ENCODE measurements at regions not wholly inside any gene's neighbourhood (a gene's known extent, or its start where the extent isn't known, plus 50 kb on each side); places are given as distances from the start of the nearest gene placed in this dataset.
"Not testable (repeated sequence)": the region's sequence is repeated elsewhere in the genome, so short reads cannot be mapped to it uniquely, and the experiment has no call there.

- ATAC-seq (ENCODE audit: insufficient read depth, low read depth) (no peak), DNase-seq (no peak)
- H2AFZ ChIP-seq (ENCODE audit: low read depth, low read length): no peak overlapping the region
- no peaks in the 10 kb centered on the region for H3K36me3 ChIP-seq (ENCODE audit: insufficient read depth, low read length)
- H3K79me2 ChIP-seq (ENCODE audit: insufficient read depth, low read length): no peaks in the 10 kb centered on the region
- TF ChIP-seq, protein P1, sequence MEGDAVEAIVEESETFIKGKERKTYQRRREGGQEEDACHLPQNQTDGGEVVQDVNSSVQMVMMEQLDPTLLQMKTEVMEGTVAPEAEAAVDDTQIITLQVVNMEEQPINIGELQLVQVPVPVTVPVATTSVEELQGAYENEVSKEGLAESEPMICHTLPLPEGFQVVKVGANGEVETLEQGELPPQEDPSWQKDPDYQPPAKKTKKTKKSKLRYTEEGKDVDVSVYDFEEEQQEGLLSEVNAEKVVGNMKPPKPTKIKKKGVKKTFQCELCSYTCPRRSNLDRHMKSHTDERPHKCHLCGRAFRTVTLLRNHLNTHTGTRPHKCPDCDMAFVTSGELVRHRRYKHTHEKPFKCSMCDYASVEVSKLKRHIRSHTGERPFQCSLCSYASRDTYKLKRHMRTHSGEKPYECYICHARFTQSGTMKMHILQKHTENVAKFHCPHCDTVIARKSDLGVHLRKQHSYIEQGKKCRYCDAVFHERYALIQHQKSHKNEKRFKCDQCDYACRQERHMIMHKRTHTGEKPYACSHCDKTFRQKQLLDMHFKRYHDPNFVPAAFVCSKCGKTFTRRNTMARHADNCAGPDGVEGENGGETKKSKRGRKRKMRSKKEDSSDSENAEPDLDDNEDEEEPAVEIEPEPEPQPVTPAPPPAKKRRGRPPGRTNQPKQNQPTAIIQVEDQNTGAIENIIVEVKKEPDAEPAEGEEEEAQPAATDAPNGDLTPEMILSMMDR (IDR thresholded peaks at IDR 0.05; ENCODE audit: borderline replicate concordance, extremely low read depth, low read length, poor library complexity, severe bottlenecking): no peak
- no peak for TF ChIP-seq EZH2 (IDR thresholded peaks at IDR 0.05; ENCODE audit: borderline replicate concordance, low read depth, low read length, severe bottlenecking)
- H4K20me1 ChIP-seq (ENCODE audit: insufficient read depth, low read length): no peaks in the 10 kb centered on the region
- no peak overlapping the region for H3K4me2 ChIP-seq (ENCODE audit: insufficient read depth, low read length)
- H3K27ac ChIP-seq (ENCODE audit: low read length): no peak overlapping the region
- no peak overlapping the region for H3K4me3 ChIP-seq (ENCODE audit: low read depth in 1 of 2, low read length in 2 of 2)
- no peaks in the 10 kb centered on the region for H3K4me1 ChIP-seq (ENCODE audit: insufficient read depth, low read length)
- H3K9me3 ChIP-seq (ENCODE audit: insufficient read depth, low read length, severe bottlenecking): no peaks in the 10 kb centered on the region
- no peak overlapping the region for H3K9ac ChIP-seq (ENCODE audit: low read depth, low read length)
- H3K27me3 ChIP-seq (ENCODE audit: insufficient read depth, low read length, poor library complexity): no peaks in the 10 kb centered on the region
These were observed 653.3 kb upstream of the RGS18 start for GRCh38 chr1:191504999-191505398.

DNA sequence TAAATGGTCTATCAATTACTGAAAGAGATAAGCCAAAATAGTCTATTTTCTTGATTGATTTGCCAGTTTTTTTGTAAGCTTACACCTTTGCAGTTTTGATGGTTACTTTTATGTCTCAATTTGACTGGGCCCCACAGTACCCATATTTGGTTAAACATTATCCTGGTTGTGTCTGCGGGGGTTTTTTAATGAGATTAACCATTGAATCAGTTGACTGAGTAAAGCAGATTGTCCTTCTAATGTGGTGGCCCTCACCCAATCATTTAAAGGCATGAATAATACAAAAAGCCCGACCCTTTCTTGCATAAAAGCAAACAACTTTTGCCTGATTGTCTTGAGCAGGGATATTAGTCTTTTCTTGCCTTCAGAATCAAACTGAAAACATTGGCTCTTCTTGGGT lies 650.0 kb upstream of the RGS18 start:
- Histone ChIP-seq H3K27me3 (ENCODE audit: insufficient read depth, low read length, poor library complexity) (no peaks in the 10 kb centered on the region), H4K20me1 (ENCODE audit: insufficient read depth, low read length) (no peaks in the 10 kb centered on the region), H3K9me3 (ENCODE audit: insufficient read depth, low read length, severe bottlenecking) (no peaks in the 10 kb centered on the region), H3K4me1 (ENCODE audit: insufficient read depth, low read length) (no peaks in the 10 kb centered on the region), H3K36me3 (ENCODE audit: insufficient read depth, low read length) (no peaks in the 10 kb centered on the region), H3K9ac (ENCODE audit: low read depth, low read length) (no peak overlapping the region), H2AFZ (ENCODE audit: low read depth, low read length) (no peak overlapping the region), H3K27ac (ENCODE audit: low read length) (no peak overlapping the region), H3K79me2 (ENCODE audit: insufficient read depth, low read length) (no peaks in the 10 kb centered on the region), H3K4me3 (ENCODE audit: low read depth in 1 of 2, low read length in 2 of 2) (no peak overlapping the region), H3K4me2 (ENCODE audit: insufficient read depth, low read length) (no peak overlapping the region)
- TF ChIP-seq, protein P1 (IDR thresholded peaks at IDR 0.05; ENCODE audit: borderline replicate concordance, extremely low read depth, low read length, poor library complexity, severe bottlenecking): no peak
- TF ChIP-seq EZH2 (IDR thresholded peaks at IDR 0.05; ENCODE audit: borderline replicate concordance, low read depth, low read length, severe bottlenecking): no peak
- DNase-seq: no peak
- ATAC-seq (ENCODE audit: insufficient read depth, low read depth): no peak

- not testable (repeated sequence) for H3K4me3 ChIP-seq (ENCODE audit: low read depth in 1 of 2, low read length in 2 of 2); H4K20me1 ChIP-seq (ENCODE audit: insufficient read depth, low read length); H2AFZ ChIP-seq (ENCODE audit: low read depth, low read length); H3K4me1 ChIP-seq (ENCODE audit: insufficient read depth, low read length); H3K9me3 ChIP-seq (ENCODE audit: insufficient read depth, low read length, severe bottlenecking); H3K27ac ChIP-seq (ENCODE audit: low read length); ATAC-seq (ENCODE audit: insufficient read depth, low read depth); H3K36me3 ChIP-seq (ENCODE audit: insufficient read depth, low read length); H3K4me2 ChIP-seq (ENCODE audit: insufficient read depth, low read length); H3K27me3 ChIP-seq (ENCODE audit: insufficient read depth, low read length, poor library complexity); H3K79me2 ChIP-seq (ENCODE audit: insufficient read depth, low read length); DNase-seq; H3K9ac ChIP-seq (ENCODE audit: low read depth, low read length)
These were observed 646.8 kb upstream of the RGS18 start for GRCh38 chr1:191511480-191511879.

GRCh38 chr1:191517826-191518225 lies 640.4 kb upstream of the RGS18 start:
- no peak overlapping the region for H3K27ac ChIP-seq (ENCODE audit: low read length)
- H3K4me1 ChIP-seq (ENCODE audit: insufficient read depth, low read length): no peaks in the 10 kb centered on the region
- ATAC-seq (ENCODE audit: insufficient read depth, low read depth) (no peak), DNase-seq (no peak)
- TF ChIP-seq, protein P1 (IDR thresholded peaks at IDR 0.05; ENCODE audit: borderline replicate concordance, extremely low read depth, low read length, poor library complexity, severe bottlenecking): no peak
- no peak for TF ChIP-seq EZH2 (IDR thresholded peaks at IDR 0.05; ENCODE audit: borderline replicate concordance, low read depth, low read length, severe bottlenecking)
- H4K20me1 ChIP-seq (ENCODE audit: insufficient read depth, low read length): no peaks in the 10 kb centered on the region
- no peak overlapping the region for H3K4me2 ChIP-seq (ENCODE audit: insufficient read depth, low read length)
- no peaks in the 10 kb centered on the region for H3K27me3 ChIP-seq (ENCODE audit: insufficient read depth, low read length, poor library complexity)
- H3K79me2 ChIP-seq (ENCODE audit: insufficient read depth, low read length): no peaks in the 10 kb centered on the region
- peaks cover 4% of the 10 kb centered on the region for H3K9me3 ChIP-seq (ENCODE audit: insufficient read depth, low read length, severe bottlenecking)
- H3K4me3 ChIP-seq (ENCODE audit: low read depth in 1 of 2, low read length in 2 of 2): no peak overlapping the region
- H3K9ac ChIP-seq (ENCODE audit: low read depth, low read length): no peak overlapping the region
- no peak overlapping the region for H2AFZ ChIP-seq (ENCODE audit: low read depth, low read length)
- no peaks in the 10 kb centered on the region for H3K36me3 ChIP-seq (ENCODE audit: insufficient read depth, low read length)
